H9 (cell line): ENCODE measurements at regions not wholly inside any gene's neighbourhood (a gene's known extent, or its start where the extent isn't known, plus 50 kb on each side); places are given as distances from the start of the nearest gene placed in this dataset.

Experiments
- DNase-seq: peaks from one replicate; pipeline ENCODE4 v3.0.0-alpha.2; 2017
- H2AFZ ChIP-seq: one replicate; pipeline ENCODE4 v1.6.1; 2013; ENCODE audit warnings: mild to moderate bottlenecking, low read length, control low read depth, moderate library complexity
- H2AK5ac ChIP-seq: 2 replicates; pipeline ENCODE4 v1.6.1; 2013; ENCODE audit warnings: low read length, control low read depth, mixed read lengths; ENCODE audit not compliant: insufficient read length
- H2BK120ac ChIP-seq: one replicate; pipeline ENCODE4 v1.6.1; 2013; ENCODE audit warnings: low read depth, mild to moderate bottlenecking, low read length, control low read depth, inconsistent platforms; ENCODE audit not compliant: poor library complexity, severe bottlenecking
- H2BK12ac ChIP-seq: 2 replicates; pipeline ENCODE4 v1.6.1; 2013; ENCODE audit warnings: low read length, control low read depth, mixed read lengths, low read depth; ENCODE audit not compliant: insufficient read length
- H2BK15ac ChIP-seq: 2 replicates; pipeline ENCODE4 v1.6.1; 2013; ENCODE audit warnings: low read depth, low read length, control low read depth
- H2BK20ac ChIP-seq: one replicate; pipeline ENCODE4 v1.6.1; 2013; ENCODE audit warnings: low read depth, mild to moderate bottlenecking, low read length, control low read depth, inconsistent platforms; ENCODE audit not compliant: poor library complexity, severe bottlenecking
- H2BK5ac ChIP-seq: 2 replicates; pipeline ENCODE4 v1.6.1; 2013; ENCODE audit warnings: low read length, control low read depth, mixed read lengths; ENCODE audit not compliant: insufficient read length
- H3K14ac ChIP-seq: 2 replicates; pipeline ENCODE4 v1.6.1; 2013; ENCODE audit warnings: low read length, control low read depth; ENCODE audit not compliant: insufficient read depth
- H3K18ac ChIP-seq: 2 replicates; pipeline ENCODE4 v1.6.1; 2013; ENCODE audit warnings: low read depth, mild to moderate bottlenecking, mixed read lengths, low read length, control low read depth; ENCODE audit not compliant: insufficient read length
- H3K23ac ChIP-seq: 2 replicates; pipeline ENCODE4 v1.6.1; 2013; ENCODE audit warnings: low read length, control low read depth, mixed read lengths, low read depth; ENCODE audit not compliant: insufficient read length
- H3K23me2 ChIP-seq: 2 replicates; pipeline ENCODE4 v1.6.1; 2013; ENCODE audit warnings: low read depth, mild to moderate bottlenecking, mixed read lengths, low read length, control low read depth; ENCODE audit not compliant: insufficient read length, poor library complexity, severe bottlenecking
- H3K27ac ChIP-seq: 2 replicates; pipeline ENCODE4 v1.5.1; 2013; ENCODE audit warnings: low read length, control low read depth, mixed read lengths, low read depth; ENCODE audit not compliant: insufficient read length
- H3K27me3 ChIP-seq: 2 replicates; pipeline ENCODE4 v1.6.1; 2013; ENCODE audit warnings: low read length, control low read depth, inconsistent platforms; ENCODE audit not compliant: insufficient read depth
- H3K4ac ChIP-seq: 2 replicates; pipeline ENCODE4 v1.6.1; 2013; ENCODE audit warnings: low read depth, mild to moderate bottlenecking, control low read depth, inconsistent platforms, low read length, moderate library complexity
- H3K4me1 ChIP-seq: 2 replicates; pipeline ENCODE4 v1.6.1; 2013; ENCODE audit warnings: low read length, control low read depth, inconsistent platforms; ENCODE audit not compliant: insufficient read depth
- H3K4me2 ChIP-seq: 2 replicates; pipeline ENCODE4 v1.6.1; 2013; ENCODE audit warnings: low read length, control low read depth, mixed read lengths; ENCODE audit not compliant: insufficient read length, insufficient read depth
- H3K56ac ChIP-seq: 2 replicates; pipeline ENCODE4 v1.6.1; 2013; ENCODE audit warnings: low read depth, mild to moderate bottlenecking, mixed read lengths, low read length, control low read depth; ENCODE audit not compliant: insufficient read length
- H3K79me1 ChIP-seq: 2 replicates; pipeline ENCODE4 v1.6.1; 2013; ENCODE audit warnings: low read depth, mild to moderate bottlenecking, moderate library complexity, low read length, control low read depth, inconsistent platforms; ENCODE audit not compliant: insufficient read depth, poor library complexity, severe bottlenecking
- H3K79me2 ChIP-seq: 2 replicates; pipeline ENCODE4 v1.6.1; 2013; ENCODE audit warnings: low read length, control low read depth, inconsistent platforms; ENCODE audit not compliant: insufficient read depth
- H3K9ac ChIP-seq: 2 replicates; pipeline ENCODE4 v1.6.1; 2013; ENCODE audit warnings: low read length, control low read depth, mixed read lengths; ENCODE audit not compliant: insufficient read length; ENCODE audit errors: extremely low read depth
- H3K9me3 ChIP-seq: one replicate; pipeline ENCODE4 v1.6.1; 2013; ENCODE audit warnings: low read depth, low read length, inconsistent platforms; ENCODE audit not compliant: control insufficient read depth
- H3T11ph ChIP-seq: one replicate; pipeline ENCODE4 v1.6.1; 2013; ENCODE audit warnings: mild to moderate bottlenecking, low read length, control low read depth, inconsistent platforms
- H4K20me1 ChIP-seq: one replicate; pipeline ENCODE4 v1.6.1; 2013; ENCODE audit not compliant: control insufficient read depth, insufficient read length, insufficient read depth
- H4K5ac ChIP-seq: 2 replicates; pipeline ENCODE4 v1.6.1; 2013; ENCODE audit warnings: low read depth, mild to moderate bottlenecking, mixed read lengths, low read length, control low read depth; ENCODE audit not compliant: insufficient read length
- H4K8ac ChIP-seq: replicated peaks from 2 replicates; pipeline ENCODE4 v1.6.1; 2013; ENCODE audit warnings: low read length, control low read depth, mixed read lengths, low read depth; ENCODE audit not compliant: insufficient read length
- H4K91ac ChIP-seq: 2 replicates; pipeline ENCODE4 v1.6.1; 2013; ENCODE audit warnings: low read depth, mild to moderate bottlenecking, moderate library complexity, mixed read lengths, low read length, control low read depth; ENCODE audit not compliant: insufficient read length
- H3K27ac Mint-ChIP-seq, 3 experiments: 2 replicates in 2 of 3; 3 replicates in 1 of 3; pipeline ENCODE4 v1.8.0; 2020 to 2021; ENCODE audit warnings: mixed read lengths in 3 of 3, mild to moderate bottlenecking in 1 of 3, moderate library complexity in 1 of 3
- H3K27me3 Mint-ChIP-seq: 2 replicates; pipeline ENCODE4 v1.8.0; 2021; ENCODE audit warnings: low read depth, mild to moderate bottlenecking, moderate library complexity, mixed read lengths
- H3K36me3 Mint-ChIP-seq, 3 experiments: 2 replicates in 2 of 3; 3 replicates in 1 of 3; pipeline ENCODE4 v1.8.0; 2020 to 2021; ENCODE audit warnings: low read depth in 3 of 3, mixed read lengths in 3 of 3; ENCODE audit not compliant: insufficient read depth in 1 of 3
- H3K4me1 Mint-ChIP-seq, 2 experiments: 2 replicates each; pipeline ENCODE4 v1.8.0; 2020; ENCODE audit warnings: mixed read lengths in 2 of 2
- H3K4me3 Mint-ChIP-seq, 2 experiments: 2 replicates in 1 of 2; 3 replicates in 1 of 2; pipeline ENCODE4 v1.8.0; 2020 to 2021; ENCODE audit warnings: mild to moderate bottlenecking in 2 of 2, mixed read lengths in 2 of 2, moderate library complexity in 1 of 2
- H3K9me3 Mint-ChIP-seq, 2 experiments: 2 replicates in 1 of 2; 3 replicates in 1 of 2; pipeline ENCODE4 v1.8.0; 2020; ENCODE audit warnings: mild to moderate bottlenecking in 2 of 2, mixed read lengths in 2 of 2, moderate library complexity in 1 of 2
- CTCF ChIP-seq: fragments of 200-600 bp; sonication (generic); conservative IDR thresholded peaks from 3 replicates; pipeline ENCODE4 v1.8.0; 2021; ENCODE audit warnings: antibody characterized with exemption, mild to moderate bottlenecking
- WGBS: extraction: QIAGEN DNeasy Blood & Tissue Kit; methylation state at CpG from one replicate; pipeline ENCODE4 v1.1.7; 2013; ENCODE audit warnings: missing lambda C conversion rate, low lambda C conversion rate, mixed read lengths; ENCODE audit not compliant: insufficient read length; ENCODE audit errors: extremely low coverage; 5-methylcytosine and 5-hydroxymethylcytosine counted together

DNA sequence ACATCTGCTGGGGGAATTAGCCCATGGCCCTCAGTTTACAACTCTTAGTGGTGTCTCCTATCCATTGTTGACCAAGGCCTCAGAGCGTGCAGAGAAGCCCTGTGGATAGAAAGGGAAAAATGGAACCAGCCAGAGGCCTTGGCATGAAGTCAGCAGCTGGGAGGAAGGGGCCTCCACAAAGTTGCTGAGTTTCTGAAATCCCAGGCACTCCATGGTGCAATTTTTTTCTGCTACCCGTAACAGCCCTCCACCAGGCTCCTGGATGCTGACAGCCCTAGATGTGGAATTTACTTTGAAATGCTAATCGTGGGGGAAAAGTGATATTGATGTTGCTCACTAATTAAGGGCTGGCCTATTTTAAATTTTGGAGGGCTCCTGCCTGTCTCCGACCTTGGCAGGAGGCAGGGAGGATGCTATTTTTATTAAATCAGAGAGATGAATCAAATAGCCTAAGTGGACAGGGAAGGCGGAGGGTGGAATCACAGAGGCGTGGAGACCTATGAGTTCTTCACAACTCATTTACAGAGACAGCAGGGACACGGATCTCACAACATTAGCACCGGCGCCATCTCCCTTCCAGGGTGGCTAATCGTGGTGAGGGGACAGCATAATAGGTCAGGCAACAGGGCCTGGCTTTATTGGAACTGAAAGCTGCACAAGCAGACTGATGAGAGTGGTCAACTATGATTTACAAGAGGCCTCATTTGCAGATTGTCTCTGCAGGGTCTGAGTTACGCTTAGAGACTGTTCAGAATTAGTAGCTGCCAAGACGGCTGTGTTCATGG lies 99.8 kb upstream of the WSCD2 start:
- Histone ChIP-seq H3K9ac (no peak overlapping the region), H3K23ac (no peak overlapping the region), H3T11ph (no peak overlapping the region), H3K9me3 (no peaks in the 10 kb centered on the region), H3K56ac (no peak overlapping the region), H4K5ac (no peak overlapping the region), H2BK5ac (no peak overlapping the region), H3K27ac (no peak overlapping the region), H4K8ac (no peak overlapping the region), H3K79me1 (no peaks in the 10 kb centered on the region), H2BK120ac (no peak overlapping the region), H2BK12ac (no peak overlapping the region), H3K4ac (no peak overlapping the region), H3K14ac (no peak overlapping the region), H4K20me1 (no peaks in the 10 kb centered on the region), H2BK15ac (no peak overlapping the region), H2BK20ac (no peak overlapping the region), H3K4me2 (no peak overlapping the region), H3K79me2 (no peaks in the 10 kb centered on the region), H4K91ac (no peak overlapping the region), H2AFZ (no peak overlapping the region), H3K18ac (no peak overlapping the region), H3K27me3 (no peaks in the 10 kb centered on the region), H2AK5ac (no peak overlapping the region), H3K23me2 (no peaks in the 10 kb centered on the region), H3K4me1 (no peaks in the 10 kb centered on the region)
- peaks cover 13 to 26% of the 10 kb centered on the region in 2 experiments for H3K4me1 Mint-ChIP-seq
- WGBS: no CpG with 5 or more reads among the region's 12 CpGs
- no peaks in the 10 kb centered on the region for H3K36me3 Mint-ChIP-seq
- peaks cover 79% of the 10 kb centered on the region for H3K27me3 Mint-ChIP-seq
- no peak for TF ChIP-seq CTCF
- H3K4me3 Mint-ChIP-seq: no peak overlapping the region
- no peak for DNase-seq
- H3K9me3 Mint-ChIP-seq: no peaks in the 10 kb centered on the region; a peak in 1 of 5 replicates
- H3K27ac Mint-ChIP-seq: no peak overlapping the region; a peak in 1 of 7 replicates
